Karpas-422 (cell line): ENCODE measurements at regions not wholly inside any gene's neighbourhood (a gene's known extent, or its start where the extent isn't known, plus 50 kb on each side); places are given as distances from the start of the nearest gene placed in this dataset.

Experiments
- DNase-seq: peaks from one replicate; pipeline ENCODE4 v3.0.0-alpha.2; 2015
- H2AFZ ChIP-seq: fragments of 200-600 bp; sonication (generic); 2 replicates; pipeline ENCODE4 v1.6.1; 2014; ENCODE audit warnings: antibody characterized with exemption, low read length, mixed read lengths
- H3K27ac ChIP-seq: fragments of 200-600 bp; sonication (generic); 2 replicates; pipeline ENCODE4 v1.5.1; 2014; ENCODE audit warnings: mild to moderate bottlenecking, low read length, moderate library complexity
- H3K27me3 ChIP-seq: fragments of 200-600 bp; sonication (generic); 2 replicates; pipeline ENCODE4 v1.6.1; 2014; ENCODE audit warnings: low read length, mixed read lengths
- H3K36me3 ChIP-seq: fragments of 200-600 bp; sonication (generic); 2 replicates; pipeline ENCODE4 v1.6.1; 2014; ENCODE audit warnings: low read length, mixed read lengths; ENCODE audit not compliant: insufficient read depth
- H3K4me1 ChIP-seq: fragments of 200-600 bp; sonication (generic); 2 replicates; pipeline ENCODE4 v1.6.1; 2014; ENCODE audit warnings: mild to moderate bottlenecking, low read length, mixed read lengths
- H3K4me2 ChIP-seq: fragments of 200-600 bp; sonication (generic); 2 replicates; pipeline ENCODE4 v1.6.1; 2014; ENCODE audit warnings: low read length, low read depth, mild to moderate bottlenecking; ENCODE audit not compliant: poor library complexity, severe bottlenecking
- H3K4me3 ChIP-seq: fragments of 200-600 bp; sonication (generic); 2 replicates; pipeline ENCODE4 v1.5.1; 2014; ENCODE audit warnings: mild to moderate bottlenecking, antibody characterized with exemption, low read length, mixed read lengths
- H3K79me2 ChIP-seq: fragments of 200-600 bp; sonication (generic); 2 replicates; pipeline ENCODE4 v1.6.1; 2014; ENCODE audit warnings: mild to moderate bottlenecking, low read length, mixed read lengths
- H3K9ac ChIP-seq: fragments of 200-600 bp; sonication (generic); 2 replicates; pipeline ENCODE4 v1.6.0; 2014; ENCODE audit warnings: low read length
- H3K9me2 ChIP-seq: fragments of 200-600 bp; sonication (generic), shearing (Covaris generic); replicated peaks from 2 replicates; pipeline ENCODE4 v1.6.0; 2014; ENCODE audit warnings: mild to moderate bottlenecking, low read length, moderate library complexity; ENCODE audit not compliant: insufficient read depth
- H3K9me3 ChIP-seq: fragments of 300-700, 200-600 bp; sonication (generic); 2 replicates; pipeline ENCODE4 v1.6.1; 2014; ENCODE audit warnings: low read length, mixed read lengths
- H4K20me1 ChIP-seq: fragments of 200-600 bp; sonication (generic); 2 replicates; pipeline ENCODE4 v1.6.1; 2014; ENCODE audit warnings: mild to moderate bottlenecking, antibody characterized with exemption, low read length, low read depth; ENCODE audit not compliant: insufficient read depth

DNA sequence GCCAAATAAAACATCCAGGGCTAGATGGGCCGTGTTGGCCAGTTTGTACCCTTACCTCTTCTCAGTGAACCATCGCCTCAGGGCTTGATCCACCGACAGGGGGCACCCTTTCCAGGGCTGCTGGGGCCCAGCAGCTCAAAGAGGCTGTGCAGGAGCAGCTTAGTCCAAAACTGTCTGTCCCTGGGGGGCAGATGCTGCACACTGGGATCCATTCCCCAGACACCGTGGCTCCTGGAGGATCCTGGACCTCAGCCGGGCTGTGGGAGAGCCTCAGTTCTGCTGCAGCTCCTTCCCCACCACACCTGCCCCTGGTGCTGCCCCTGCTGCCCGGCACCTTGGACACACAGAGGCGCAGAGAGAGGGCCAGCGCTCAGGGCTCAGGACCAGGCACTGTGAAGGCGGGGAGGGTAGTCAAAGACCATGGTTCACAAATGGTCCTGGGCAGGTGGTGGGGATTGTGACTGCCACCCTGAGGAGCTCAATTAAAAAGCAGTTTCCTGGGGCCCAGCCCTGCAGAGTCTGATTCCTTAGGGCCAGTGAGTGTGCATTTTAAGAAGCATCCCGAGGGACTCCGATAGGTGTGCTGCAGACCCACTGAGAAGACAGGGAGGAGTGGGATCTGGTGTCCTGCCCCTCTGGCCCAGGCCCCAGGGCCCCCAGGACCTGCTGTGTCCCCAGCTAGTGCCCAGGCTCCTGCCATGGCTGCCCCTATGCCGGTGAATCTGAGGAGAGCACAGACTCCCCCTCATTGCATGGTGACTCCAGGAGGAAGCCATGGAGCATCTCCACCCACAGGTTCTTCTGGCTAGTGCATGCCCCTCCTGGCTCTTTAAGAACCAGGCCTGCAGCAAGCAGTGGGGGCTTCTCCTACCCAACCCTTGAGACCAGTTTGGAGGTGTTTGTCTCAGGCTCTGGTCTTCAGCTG is 86.5 kb upstream of the PRR20G start:
- H2AFZ ChIP-seq: no peak overlapping the region
- H3K9me3 ChIP-seq: no peaks in the 10 kb centered on the region
- H3K27me3 ChIP-seq: no peaks in the 10 kb centered on the region
- H3K4me1 ChIP-seq: no peaks in the 10 kb centered on the region
- no peak overlapping the region for H3K4me2 ChIP-seq
- DNase-seq: peak; percentile 64
- H3K9me2 ChIP-seq: no peaks in the 10 kb centered on the region
- H3K79me2 ChIP-seq: no peaks in the 10 kb centered on the region
- no peak overlapping the region for H3K27ac ChIP-seq
- H3K36me3 ChIP-seq: no peaks in the 10 kb centered on the region
- H3K4me3 ChIP-seq: no peak overlapping the region
- H3K9ac ChIP-seq: no peak overlapping the region
- H4K20me1 ChIP-seq: no peaks in the 10 kb centered on the region

DNA sequence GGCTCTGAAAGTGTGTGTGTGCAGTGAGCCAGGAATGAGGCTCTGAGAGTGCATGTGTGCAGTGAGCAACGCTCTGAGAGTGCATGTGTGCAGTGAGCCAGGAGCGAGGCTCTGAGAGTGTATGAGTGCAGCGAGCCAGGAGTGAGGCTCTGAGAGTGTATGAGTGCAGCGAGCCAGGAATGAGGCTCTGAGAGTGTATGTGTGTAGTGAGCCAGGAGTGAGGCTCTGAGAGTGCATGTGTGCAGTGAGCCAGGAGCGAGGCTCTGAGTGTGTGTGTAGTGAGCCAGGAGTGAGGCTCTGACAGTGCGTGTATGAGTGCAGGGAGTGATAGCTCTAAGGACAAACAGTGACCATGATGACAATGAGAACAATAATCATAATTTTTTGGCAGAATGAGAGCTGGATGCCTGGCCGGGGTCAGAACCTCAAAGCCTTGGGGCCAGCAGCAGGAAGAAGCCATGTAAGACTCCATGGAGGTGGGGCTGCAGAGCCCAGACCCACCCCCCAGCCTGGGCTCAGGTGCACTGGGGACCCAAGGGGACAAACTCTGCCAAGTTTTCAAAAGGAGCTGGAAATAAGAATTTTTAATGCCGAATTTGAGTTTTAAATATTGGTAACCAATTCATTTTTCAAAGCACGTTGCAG is 85.7 kb upstream of the PRR20G start:
- no peaks in the 10 kb centered on the region for H3K79me2 ChIP-seq
- H3K36me3 ChIP-seq: no peaks in the 10 kb centered on the region
- H3K27ac ChIP-seq: no peak overlapping the region
- H3K4me2 ChIP-seq: no peak overlapping the region
- no peaks in the 10 kb centered on the region for H3K9me3 ChIP-seq
- H3K27me3 ChIP-seq: no peaks in the 10 kb centered on the region
- DNase-seq: no peak
- no peak overlapping the region for H3K4me3 ChIP-seq
- H3K9me2 ChIP-seq: no peaks in the 10 kb centered on the region
- no peak overlapping the region for H2AFZ ChIP-seq
- no peak overlapping the region for H3K9ac ChIP-seq
- no peaks in the 10 kb centered on the region for H3K4me1 ChIP-seq
- H4K20me1 ChIP-seq: no peaks in the 10 kb centered on the region

- Histone ChIP-seq H3K79me2 (no peaks in the 10 kb centered on the region), H3K4me3 (no peak overlapping the region), H3K27me3 (no peaks in the 10 kb centered on the region), H3K9ac (no peak overlapping the region), H3K4me1 (peaks cover under 1% of the 10 kb centered on the region; the same call in 1 of the 2 replicates), H3K27ac (no peak overlapping the region), H3K36me3 (no peaks in the 10 kb centered on the region), H2AFZ (no peak overlapping the region), H3K9me2 (no peaks in the 10 kb centered on the region), H4K20me1 (no peaks in the 10 kb centered on the region), H3K9me3 (no peaks in the 10 kb centered on the region), H3K4me2 (no peak overlapping the region)
- no peak for DNase-seq
Observed at GRCh38 chr3:127371846-127372245, 84.0 kb upstream of the PRR20G start.

DNA sequence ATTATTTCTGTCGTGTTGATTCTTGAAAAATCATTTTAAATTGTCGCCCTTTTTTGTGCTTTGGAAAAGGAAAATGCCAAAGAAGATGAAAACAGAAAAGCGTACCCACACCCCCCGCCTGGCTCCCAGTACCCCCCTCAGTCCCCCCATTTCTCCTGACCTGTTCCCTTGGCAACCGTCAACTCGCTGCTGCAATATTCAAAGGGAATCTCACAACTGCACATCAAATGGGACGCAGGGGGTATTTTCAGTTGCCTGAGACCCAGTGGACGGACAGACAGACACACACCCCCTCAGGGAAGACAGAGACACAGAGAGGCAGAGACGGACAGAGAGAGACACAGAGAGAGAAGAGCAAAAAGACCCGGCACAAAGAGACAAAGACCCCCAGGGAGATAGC is 83.5 kb upstream of the PRR20G start:
- Histone ChIP-seq H3K4me2 (no peak overlapping the region), H3K9me3 (no peaks in the 10 kb centered on the region), H3K27ac (no peak overlapping the region), H3K79me2 (no peaks in the 10 kb centered on the region), H2AFZ (no peak overlapping the region), H3K4me3 (no peak overlapping the region), H3K9ac (no peak overlapping the region), H4K20me1 (no peaks in the 10 kb centered on the region), H3K9me2 (no peaks in the 10 kb centered on the region), H3K4me1 (peaks cover 5% of the 10 kb centered on the region), H3K27me3 (no peaks in the 10 kb centered on the region), H3K36me3 (no peaks in the 10 kb centered on the region)
- no peak for DNase-seq

DNA sequence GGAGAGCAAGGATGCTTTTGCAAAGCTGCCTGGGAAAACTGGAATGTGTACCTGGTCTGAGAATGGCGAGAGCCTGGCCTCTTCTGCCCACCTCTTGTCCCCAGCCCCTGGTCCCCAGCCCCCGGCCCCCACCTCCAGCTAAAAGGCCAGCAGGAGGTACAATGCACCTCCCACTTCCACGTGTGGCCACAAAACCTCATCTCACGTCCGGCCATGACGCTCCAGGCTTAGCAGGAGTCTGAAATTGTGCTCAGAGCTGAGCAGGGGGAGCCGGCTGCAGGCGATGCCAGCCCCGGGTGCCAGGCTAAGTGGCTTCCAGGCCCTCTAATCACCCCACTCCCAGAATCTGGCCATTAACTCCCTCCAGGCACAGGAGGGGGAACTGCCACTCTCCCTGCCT is 83.1 kb upstream of the PRR20G start:
- Histone ChIP-seq H3K9ac (no peak overlapping the region), H3K79me2 (no peaks in the 10 kb centered on the region), H3K4me3 (no peak overlapping the region), H3K4me1 (peaks cover 9% of the 10 kb centered on the region), H3K9me3 (no peaks in the 10 kb centered on the region), H3K4me2 (no peak overlapping the region), H3K27me3 (no peaks in the 10 kb centered on the region), H4K20me1 (no peaks in the 10 kb centered on the region), H2AFZ (no peak overlapping the region), H3K36me3 (no peaks in the 10 kb centered on the region), H3K9me2 (no peaks in the 10 kb centered on the region), H3K27ac (no peak overlapping the region)
- no peak for DNase-seq

GRCh38 chr3:127369356-127369935 is 81.6 kb upstream of the PRR20G start:
- Histone ChIP-seq H4K20me1 (no peaks in the 10 kb centered on the region), H3K79me2 (no peaks in the 10 kb centered on the region), H3K4me3 (no peak overlapping the region), H3K9me3 (no peaks in the 10 kb centered on the region), H3K36me3 (no peaks in the 10 kb centered on the region), H3K27me3 (no peaks in the 10 kb centered on the region), H2AFZ (no peak overlapping the region), H3K27ac (no peak overlapping the region), H3K9me2 (no peaks in the 10 kb centered on the region), H3K4me1 (peaks cover 9% of the 10 kb centered on the region), H3K4me2 (no peak overlapping the region), H3K9ac (no peak overlapping the region)
- DNase-seq: no peak

DNA sequence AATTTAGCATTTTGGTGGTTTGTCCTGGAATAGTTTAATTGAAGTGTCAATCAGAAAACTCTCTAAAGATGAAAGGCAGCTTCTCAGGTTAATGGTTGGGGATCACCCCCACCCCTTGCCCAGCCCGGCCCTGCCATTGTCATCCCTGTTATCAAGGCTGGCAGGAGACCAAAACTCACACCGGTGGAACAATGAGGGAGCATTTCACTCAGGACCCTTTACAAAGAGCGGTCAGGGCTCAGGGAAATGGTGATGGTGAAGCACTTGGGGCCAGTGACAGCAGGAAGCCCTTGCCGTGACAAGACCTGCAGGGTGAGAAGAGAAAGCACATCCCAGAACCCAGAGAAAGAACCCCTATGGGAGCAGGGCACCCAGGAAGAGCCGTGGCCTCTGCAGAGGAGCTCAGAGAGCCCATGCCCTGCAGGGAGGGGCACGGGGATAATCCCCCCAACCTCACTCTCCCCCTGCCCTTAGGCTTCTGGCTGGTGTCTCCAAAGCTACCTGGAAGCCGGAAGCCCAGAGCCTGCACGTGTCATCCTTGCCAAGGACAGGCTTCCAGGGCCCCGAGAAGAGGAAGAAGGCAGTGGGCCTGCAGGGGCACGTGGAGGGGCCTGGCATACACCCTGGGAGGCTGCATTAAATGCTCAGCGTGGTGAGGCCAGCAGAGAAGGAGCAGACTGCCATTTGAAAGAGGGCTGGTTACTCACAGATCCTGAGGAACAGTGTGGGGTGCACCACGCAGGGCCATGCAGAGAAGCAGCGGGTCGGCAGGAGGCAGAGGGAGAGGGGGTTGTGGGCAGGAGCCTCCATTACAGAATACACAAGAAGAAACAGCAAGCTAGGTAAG is 80.6 kb upstream of the PRR20G start:
- no peak overlapping the region for H3K9ac ChIP-seq
- H3K4me1 ChIP-seq: peaks cover 9% of the 10 kb centered on the region
- H3K9me3 ChIP-seq: no peaks in the 10 kb centered on the region
- H3K79me2 ChIP-seq: no peaks in the 10 kb centered on the region
- no peak overlapping the region for H3K27ac ChIP-seq
- H2AFZ ChIP-seq: no peak overlapping the region
- no peaks in the 10 kb centered on the region for H3K9me2 ChIP-seq
- no peak overlapping the region for H3K4me3 ChIP-seq
- H4K20me1 ChIP-seq: no peaks in the 10 kb centered on the region
- H3K27me3 ChIP-seq: no peaks in the 10 kb centered on the region
- no peak overlapping the region for H3K4me2 ChIP-seq
- no peak for DNase-seq
- H3K36me3 ChIP-seq: no peaks in the 10 kb centered on the region

DNA sequence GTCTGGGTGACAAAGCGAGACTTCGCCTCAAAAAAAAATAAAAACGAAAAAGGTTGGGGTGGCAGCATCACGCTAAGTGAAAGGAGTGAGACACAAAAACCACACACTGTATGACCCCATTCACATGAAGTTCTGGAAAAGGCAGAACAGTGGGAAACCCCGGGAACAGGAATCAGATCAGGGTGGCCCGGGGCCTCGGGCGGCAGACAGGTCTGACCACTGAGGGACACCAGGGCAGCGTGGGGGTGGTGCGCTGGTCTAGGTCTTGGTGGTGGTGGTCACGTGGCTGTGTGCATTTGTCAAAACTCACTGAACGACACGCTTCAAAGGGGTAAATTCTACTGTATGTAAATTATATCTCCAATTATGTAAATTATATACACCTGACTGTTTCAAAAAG is 79.7 kb upstream of the PRR20G start:
- no peak overlapping the region for H2AFZ ChIP-seq
- H3K4me1 ChIP-seq: peaks cover 9% of the 10 kb centered on the region
- no peak for DNase-seq
- H3K79me2 ChIP-seq: no peaks in the 10 kb centered on the region
- H3K27ac ChIP-seq: no peak overlapping the region
- no peak overlapping the region for H3K4me2 ChIP-seq
- no peaks in the 10 kb centered on the region for H4K20me1 ChIP-seq
- no peak overlapping the region for H3K4me3 ChIP-seq
- H3K9me2 ChIP-seq: no peaks in the 10 kb centered on the region
- no peaks in the 10 kb centered on the region for H3K9me3 ChIP-seq
- H3K9ac ChIP-seq: no peak overlapping the region
- H3K36me3 ChIP-seq: no peaks in the 10 kb centered on the region
- H3K27me3 ChIP-seq: no peaks in the 10 kb centered on the region
